Suppressor macrophage treated with lipopolysaccharide for 4 hours (primary cell): ENCODE measurements at regions not wholly inside any gene's neighbourhood (a gene's known extent, or its start where the extent isn't known, plus 50 kb on each side); places are given as distances from the start of the nearest gene placed in this dataset.

ENCODE experiments used
- DNase-seq: peaks from one replicate; pipeline ENCODE4 v3.0.0-alpha.2; 2020

GRCh38 chr17:72534265-72534664 is 413.4 kb downstream of the SOX9 start:
- no peak for DNase-seq

GRCh38 chr17:72534776-72535175 is 414.0 kb downstream of the SOX9 start:
- DNase-seq, result no peak

- DNase-seq, result no peak
Measured at GRCh38 chr17:72535346-72535745, 414.5 kb downstream of the SOX9 start.

GRCh38 chr17:72535779-72536178 is 415.0 kb downstream of the SOX9 start:
- no peak for DNase-seq

- DNase-seq, result no peak
Measured at GRCh38 chr17:72536788-72537187, 416.0 kb downstream of the SOX9 start.

- no peak for DNase-seq
Measured at GRCh38 chr17:72538443-72538842, 417.6 kb downstream of the SOX9 start.

GRCh38 chr17:72538901-72539352 is 418.1 kb downstream of the SOX9 start:
- DNase-seq, result no peak

GRCh38 chr17:72539981-72540897 is 419.4 kb downstream of the SOX9 start:
- DNase-seq, result peak; percentile 64

- DNase-seq, result no peak
Measured at GRCh38 chr17:72542317-72542716, 421.5 kb downstream of the SOX9 start.

- no peak for DNase-seq
Measured at GRCh38 chr17:72545766-72546165, 424.9 kb downstream of the SOX9 start.

GRCh38 chr17:72553051-72553755 is 432.4 kb downstream of the SOX9 start:
- DNase-seq, result no peak

- no peak for DNase-seq
Measured at GRCh38 chr17:72554508-72554907, 433.7 kb downstream of the SOX9 start.

GRCh38 chr17:72555052-72555451 is 434.2 kb downstream of the SOX9 start:
- DNase-seq, result no peak

GRCh38 chr17:72556944-72557826 is 436.4 kb downstream of the SOX9 start:
- DNase-seq, result peak; percentile 67

GRCh38 chr17:72558971-72559476 is 438.2 kb downstream of the SOX9 start:
- no peak for DNase-seq

GRCh38 chr17:72560303-72561247 is 439.8 kb downstream of the SOX9 start:
- peak; percentile 57 for DNase-seq

- DNase-seq, result no peak
Measured at GRCh38 chr17:72561266-72561665, 440.4 kb downstream of the SOX9 start.

- DNase-seq, result no peak
Measured at GRCh38 chr17:72561680-72562079, 440.9 kb downstream of the SOX9 start.

GRCh38 chr17:72562615-72563188 is 441.9 kb downstream of the SOX9 start:
- no peak for DNase-seq

- DNase-seq, result no peak
Measured at GRCh38 chr17:72563952-72564351, 443.1 kb downstream of the SOX9 start.

GRCh38 chr17:72565006-72565405 is 444.2 kb downstream of the SOX9 start:
- no peak for DNase-seq
